Activated naive CD4-positive, alpha-beta T cell treated with Interleukin-2 at 50 U/mL for 16 hours (primary cell): ENCODE measurements at regions not wholly inside any gene's neighbourhood (a gene's known extent, or its start where the extent isn't known, plus 50 kb on each side); places are given as distances from the start of the nearest gene placed in this dataset.
"Not testable (repeated sequence)": the region's sequence is repeated elsewhere in the genome, so short reads cannot be mapped to it uniquely, and the experiment has no call there.

Experiments
- DNase-seq: peaks from one replicate; pipeline ENCODE4 v3.0.0-alpha.2; 2020

DNA sequence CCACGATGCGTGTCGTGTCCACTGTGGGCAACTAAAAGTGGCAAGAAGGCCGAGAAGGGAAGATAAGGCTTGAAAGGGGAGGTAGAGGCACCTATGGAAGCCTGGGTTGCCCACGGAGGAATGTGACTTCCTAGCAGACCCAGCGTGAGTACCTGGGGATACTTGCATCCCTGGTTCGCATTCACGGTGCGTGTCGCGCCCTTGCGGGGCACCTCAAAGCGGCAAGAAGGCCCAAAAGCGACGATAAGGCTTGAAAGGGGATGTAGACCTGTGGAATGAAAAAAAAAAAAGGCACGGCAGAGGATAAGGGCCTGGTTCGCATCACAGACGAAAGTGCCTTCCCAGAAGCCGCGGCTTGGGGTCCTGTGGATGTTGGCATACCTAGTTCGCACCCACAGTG is 282.9 kb downstream of the ALG10 start:
- DNase-seq = no peak

DNA sequence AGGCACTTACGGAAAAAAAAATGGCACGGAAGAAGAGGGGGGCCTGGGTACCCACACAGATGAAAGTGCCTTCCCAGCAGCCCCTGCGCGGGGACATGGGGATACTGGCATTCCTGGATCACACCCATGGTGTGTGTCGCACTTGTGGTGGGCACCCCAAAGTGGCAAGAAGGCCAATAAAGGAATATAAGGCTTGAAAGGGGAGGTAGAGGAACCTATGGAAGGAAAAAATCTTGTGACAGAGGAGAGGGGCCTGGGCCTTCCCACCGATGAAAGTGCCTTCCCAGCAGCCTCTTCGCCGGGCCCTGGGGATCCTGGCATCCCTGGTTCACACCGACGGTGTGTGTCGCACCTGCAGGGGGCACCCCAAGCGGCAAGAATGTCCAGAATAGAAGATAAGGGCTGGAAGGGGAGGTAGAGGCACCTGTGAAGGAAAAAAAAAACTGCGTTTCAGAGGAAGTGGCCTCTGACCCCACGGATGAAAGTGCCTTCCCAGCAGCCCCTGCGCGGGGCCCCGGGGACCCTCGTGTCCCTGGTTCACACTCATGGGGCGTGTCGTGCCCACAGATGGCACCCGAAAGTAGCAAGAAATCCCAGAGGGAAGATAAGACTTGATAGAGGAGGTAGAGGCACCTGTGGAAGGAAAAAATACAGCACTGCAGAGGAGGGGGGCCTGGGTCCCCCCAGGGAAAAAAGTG is 284.0 kb downstream of the ALG10 start:
- no peak for DNase-seq

DNA sequence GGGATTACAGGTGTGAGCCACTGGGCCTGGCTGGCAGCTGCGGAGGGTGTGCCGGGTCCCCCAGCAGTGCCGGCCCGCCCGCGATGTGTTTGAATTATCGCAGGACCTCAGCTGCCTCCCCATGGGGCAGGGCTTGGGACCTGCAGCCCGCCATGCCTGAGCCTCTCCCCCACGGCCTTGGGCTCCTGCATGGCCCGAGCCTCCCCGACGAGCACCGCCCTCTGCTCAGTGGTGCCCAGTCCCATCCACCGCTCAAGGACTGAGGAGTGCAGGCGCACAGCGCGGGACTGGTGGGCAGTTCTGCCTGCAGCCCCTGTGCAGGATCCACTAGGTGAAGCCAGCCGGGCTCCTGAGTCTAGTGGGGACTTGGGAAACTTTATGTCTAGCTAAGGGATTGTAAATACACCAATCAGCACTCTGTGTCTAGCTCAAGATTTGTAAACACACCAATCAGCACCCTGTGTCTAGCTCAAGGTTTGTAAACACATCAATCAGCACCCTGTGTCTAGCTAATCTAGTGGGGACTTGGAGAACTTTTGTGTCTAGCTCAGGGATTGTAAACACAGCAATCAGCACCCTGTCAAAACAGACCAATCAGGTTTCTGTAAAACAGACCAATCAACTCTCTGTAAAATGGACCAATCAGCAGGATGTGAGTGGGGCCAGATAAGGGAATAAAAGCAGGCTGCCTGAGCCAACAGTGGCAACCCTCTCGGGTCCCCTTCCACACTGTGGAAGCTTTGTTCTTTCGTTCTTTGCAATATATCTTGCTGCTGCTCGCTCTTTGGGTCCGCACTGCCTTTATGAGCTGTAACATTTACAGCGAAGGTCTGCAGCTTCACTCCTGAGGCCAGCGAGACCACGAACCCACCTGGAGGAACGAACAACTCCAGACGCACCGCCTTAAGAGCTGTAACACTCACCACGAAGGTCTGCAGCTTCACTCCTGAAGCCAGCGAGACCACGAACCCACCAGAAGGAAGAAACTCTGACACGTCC is 287.8 kb downstream of the ALG10 start:
- DNase-seq = not testable (repeated sequence)

DNA sequence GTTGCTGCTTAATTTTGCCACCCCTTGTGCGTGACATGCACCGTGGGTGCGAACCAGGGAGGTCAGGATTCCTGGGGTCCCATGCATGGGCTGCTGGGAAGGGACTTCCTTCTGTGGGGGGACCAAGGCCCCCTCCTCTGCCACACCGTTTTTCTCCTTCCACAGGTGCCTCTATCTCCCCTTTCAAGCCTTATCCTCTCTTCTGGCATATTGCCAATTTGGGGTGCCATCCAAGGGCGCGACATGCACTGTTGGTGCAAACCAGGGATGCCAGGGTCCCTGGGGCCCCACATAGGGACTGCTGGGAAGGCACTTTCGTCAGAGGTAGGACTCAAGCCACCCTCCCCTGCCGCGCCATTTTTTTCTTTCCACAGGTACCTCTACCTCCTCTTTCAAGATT is 289.0 kb downstream of the ALG10 start:
- no peak for DNase-seq

DNA sequence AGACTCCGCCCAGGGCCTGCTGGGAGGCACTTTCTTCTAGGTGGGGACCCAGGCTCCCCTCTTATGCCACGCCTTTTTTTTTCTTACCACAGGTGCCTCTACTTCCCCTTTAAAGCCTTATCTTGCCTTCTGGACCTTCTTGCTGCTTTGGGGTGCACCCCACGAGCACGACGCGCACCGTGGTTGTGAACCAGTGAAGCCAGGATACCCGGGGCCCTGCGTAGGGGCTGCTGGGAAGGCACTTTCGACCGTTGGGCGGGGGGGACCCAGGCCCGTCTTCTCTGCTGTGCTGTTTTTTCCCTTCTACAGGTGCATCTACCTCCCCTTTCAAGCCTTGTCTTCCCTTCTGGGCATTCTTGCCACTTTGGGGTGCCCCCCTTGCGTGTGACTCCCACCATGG is 305.4 kb downstream of the ALG10 start:
- DNase-seq = no peak

DNA sequence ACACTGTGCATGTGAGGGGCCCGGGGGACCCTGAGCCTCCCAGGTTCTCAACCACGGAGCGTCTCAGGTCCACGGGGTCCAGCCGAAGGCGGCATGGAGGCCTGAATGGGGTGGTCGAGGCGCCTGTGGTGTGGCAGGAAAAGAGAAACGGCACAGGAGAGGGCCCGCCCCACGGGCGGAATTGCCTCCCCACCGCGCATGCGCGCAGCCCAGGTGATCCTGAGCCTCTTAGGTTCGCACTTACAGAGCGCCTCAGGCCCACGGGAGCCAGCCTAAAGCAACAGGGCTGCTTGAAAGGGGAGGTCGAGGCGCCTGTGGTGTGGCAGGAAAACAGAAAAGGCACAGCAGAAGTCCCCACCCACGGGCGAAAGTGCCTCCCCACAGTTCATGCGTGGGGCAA is 311.0 kb downstream of the ALG10 start:
- DNase-seq = no peak

DNA sequence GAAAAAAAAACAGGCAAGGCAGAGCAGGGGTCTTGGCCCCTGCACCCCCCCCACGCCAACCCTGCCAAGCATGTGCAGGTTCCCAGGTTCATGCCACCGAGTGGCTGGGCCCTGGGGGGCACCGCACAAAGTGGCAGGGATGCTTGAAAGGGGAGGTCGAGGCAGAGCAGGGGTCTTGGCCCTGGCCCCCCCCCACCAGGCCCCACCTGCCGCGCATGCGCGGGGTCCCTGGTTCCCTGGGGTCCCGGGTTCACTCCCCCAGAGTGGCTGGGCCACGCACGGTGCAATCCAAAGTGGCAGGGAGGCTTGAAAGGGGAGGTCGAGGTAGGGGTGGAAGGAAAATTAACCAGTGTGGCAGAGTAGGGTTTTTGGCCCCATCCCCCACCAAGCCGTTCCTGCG is 312.2 kb downstream of the ALG10 start:
- DNase-seq = no peak

DNA sequence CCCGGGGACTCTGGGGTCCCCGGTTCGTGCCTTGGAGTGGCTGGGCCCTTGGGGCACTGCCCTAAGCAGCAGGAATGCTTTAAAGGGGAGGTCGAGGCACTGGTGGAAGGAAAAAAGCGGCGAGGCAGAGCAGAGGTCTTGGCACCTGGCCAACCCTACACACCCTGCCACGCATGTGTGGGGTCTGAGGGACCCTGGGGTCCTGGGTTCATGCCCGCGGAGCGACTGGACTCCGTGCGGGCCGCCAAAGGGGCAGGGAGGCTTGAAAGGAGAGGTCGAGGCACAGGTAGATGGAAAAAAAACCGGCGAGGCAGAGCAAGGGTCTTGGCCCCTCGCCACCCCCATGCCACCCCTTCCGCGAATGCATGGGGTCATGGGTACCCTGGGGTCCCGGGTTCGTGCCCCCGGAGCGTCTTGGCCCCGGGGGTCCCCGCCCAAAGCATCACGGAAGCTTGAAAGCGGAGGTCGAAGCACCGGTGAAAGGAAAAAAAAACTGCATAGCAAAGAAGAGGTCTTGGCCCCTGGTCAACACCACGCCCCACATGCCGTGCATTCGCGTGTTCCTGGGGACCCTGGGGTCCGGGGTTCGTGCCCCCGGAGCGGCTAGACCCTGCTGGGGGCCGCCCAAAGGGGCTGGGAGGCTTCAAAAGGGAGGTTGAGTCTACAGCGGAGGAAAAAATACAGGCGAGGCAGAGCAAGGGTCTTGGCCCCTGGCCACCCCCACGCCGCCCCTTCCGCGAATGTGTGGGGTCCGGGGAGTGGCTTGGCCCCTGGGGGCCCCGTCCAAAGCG is 312.9 kb downstream of the ALG10 start:
- DNase-seq = no peak

DNA sequence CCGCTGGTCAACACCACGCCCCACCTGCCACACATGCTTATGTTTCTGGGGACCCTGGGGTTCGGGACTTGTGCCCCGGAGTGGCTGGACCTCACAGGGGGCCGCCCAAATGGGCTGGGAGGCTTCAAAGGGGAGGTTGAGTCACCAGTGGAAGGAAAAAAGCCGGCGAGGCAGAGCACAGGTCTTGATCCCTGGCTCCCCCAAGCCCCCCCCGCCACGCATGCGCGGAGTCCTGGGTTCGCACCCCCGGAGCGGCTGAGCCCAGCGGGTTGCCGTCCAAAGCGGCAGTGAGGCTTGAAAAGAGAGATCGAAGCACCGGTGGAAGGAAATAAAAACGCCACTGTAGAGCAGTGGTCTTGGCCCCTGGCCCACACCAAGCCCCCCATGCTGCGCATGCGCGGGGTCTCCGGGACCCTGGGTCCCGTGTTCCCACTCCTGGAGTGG is 313.5 kb downstream of the ALG10 start:
- no peak for DNase-seq

DNA sequence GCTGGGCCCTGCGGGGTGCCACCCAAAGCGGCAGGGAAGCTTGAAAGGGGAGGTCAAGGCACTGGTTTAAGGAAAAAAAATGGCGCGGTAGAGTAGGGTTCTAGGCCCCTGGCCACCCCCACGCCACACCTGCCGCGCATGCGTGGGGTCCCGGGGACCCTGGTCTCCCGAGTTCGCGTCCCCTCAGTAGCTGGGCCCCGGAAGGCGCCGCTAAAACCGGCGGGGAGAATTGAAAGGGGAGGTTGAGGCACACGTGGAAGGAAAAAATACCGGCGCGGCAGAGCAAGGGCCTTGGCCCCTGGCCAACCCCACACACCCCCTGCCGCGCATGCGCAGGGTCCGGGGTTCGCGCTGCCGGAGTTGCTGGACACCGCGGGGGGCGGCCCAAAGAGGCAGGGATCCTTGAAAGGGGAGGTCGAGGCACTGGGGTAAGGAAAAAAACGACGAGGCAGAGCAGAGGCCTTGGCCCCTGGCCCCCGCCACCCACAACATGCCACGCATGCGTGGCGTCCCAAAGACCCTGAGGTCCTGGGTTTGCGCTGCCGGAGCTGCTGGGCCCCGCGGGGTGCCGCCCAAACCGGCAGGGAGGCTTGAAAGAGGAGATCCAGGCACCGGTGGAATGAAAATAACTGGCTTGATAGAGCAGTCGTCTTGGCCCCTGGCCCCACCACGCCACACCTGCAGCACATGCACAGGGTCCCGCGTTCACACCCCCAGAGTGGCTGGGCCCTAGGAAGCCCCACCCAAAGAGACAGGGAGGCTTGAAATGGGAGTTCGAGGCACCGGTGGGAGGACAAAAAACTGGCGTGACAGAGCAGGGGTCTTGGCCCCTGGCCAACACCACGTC is 314.5 kb downstream of the ALG10 start:
- DNase-seq = no peak

DNA sequence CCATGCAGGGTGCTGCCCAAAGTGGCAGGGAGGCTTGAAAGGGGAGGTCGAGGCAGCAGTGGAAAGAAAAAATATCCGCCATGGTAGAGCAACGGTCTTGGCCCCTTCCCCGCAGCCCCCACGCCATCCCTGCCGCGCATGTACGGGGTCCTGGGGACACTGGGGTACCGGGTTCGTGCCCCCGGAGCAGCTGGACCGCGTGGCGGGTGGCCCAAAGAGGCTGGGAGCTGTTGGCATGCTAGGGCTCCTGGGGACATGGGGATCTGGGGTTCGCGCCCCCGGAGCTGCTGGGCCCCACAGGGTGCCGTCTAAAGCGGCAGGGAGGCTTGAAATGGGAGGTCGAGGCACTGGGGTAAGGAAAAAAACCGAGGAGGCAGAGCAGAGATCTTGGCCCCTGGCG is 316.5 kb downstream of the ALG10 start:
- no peak for DNase-seq

DNA sequence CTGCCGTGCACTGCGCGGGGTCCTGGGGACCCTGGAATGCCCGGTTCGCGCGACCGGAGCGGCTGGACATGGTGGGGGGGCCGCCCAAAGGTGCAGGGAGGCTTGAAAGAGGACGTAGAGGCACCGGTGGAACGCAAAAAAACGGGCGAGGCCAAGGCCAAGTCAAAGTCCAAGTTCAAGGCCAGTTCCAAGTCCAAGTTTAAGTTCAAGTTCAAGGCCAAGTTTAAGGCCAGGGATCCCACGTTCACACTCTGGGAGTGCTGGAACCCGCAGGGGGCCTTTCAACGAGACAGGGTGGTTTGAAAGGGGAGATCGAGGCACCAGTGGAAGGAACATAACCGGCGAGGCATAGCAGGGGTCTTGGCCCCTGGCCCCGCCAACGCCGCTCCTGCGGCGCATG is 317.6 kb downstream of the ALG10 start:
- DNase-seq = no peak

DNA sequence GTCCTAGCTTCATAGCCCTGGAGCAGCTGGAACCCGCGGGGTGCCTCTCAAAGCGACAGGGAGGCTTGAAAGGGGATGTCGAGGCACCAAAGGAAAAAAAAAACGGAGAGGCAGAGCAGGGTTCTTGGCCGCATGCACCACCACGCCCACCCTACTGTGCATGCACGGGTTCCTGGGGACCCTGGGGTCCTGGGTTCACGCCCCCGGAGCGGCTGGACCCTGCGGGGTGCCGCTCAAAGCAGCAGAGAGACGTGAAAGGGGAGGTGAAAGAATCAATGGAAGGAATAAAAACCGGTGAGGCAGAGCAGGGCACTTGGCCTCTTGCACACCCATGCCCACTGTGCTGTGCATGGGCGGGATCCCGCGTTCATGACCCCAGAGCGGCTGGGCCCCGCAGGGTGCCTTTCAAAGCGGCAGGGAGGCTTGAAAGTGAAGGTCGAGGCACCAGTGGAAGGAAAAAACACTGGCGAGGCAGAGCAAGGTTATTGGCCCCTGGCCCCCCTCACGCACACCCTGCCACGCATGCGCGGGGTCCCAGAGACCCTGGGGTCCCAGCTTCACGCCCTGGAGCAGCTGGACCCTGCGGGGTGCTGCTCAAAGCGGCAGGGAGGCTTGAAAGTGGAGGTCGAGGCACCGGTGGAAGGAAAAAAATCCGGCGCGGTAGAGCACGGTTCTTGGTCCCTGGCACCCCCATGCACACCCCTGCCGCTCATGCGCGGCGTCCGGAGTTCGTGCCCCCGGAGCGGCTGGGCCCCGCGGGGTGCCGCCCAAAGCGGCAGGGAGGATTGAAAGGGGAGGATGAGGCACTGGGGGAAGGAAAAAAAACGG is 318.5 kb downstream of the ALG10 start:
- no peak for DNase-seq

DNA sequence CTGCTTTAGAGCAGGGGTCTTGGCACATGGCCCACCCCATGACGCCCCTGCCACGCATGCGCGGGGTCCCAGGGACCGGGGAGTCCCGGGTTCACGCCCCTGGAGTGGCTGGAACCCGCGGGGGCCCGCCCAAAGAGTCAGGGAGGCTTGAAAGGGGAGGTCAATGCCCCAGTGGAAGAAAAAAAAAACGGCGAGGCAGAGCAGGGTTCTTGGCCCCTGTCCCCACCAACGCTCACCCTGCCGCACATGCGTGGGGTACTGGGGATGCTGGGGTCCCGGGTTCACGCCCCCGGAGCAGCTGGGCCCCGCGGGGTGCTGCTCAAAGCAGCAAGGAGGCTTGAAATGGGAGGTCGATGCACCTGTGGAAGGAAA is 319.1 kb downstream of the ALG10 start:
- no peak for DNase-seq

DNA sequence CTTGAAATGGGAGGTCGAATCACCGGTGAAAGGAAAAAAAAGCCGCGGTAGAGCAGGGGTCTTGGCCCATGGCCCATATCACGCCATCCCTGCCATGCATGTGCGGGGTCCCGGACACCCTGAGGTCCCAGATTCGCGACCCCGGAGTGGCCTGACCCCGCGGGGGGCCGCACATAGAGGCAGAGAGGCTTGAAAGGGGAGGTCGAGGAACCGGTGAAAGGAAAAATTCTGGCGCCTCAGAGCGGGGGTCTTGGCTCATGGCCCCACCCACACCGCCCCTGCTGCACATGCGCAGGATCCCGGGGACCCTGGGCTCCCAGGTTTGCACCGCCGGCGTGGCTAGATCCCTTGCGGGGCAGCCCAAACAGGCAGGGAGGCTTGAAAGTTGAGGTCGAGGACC is 319.8 kb downstream of the ALG10 start:
- DNase-seq = no peak

DNA sequence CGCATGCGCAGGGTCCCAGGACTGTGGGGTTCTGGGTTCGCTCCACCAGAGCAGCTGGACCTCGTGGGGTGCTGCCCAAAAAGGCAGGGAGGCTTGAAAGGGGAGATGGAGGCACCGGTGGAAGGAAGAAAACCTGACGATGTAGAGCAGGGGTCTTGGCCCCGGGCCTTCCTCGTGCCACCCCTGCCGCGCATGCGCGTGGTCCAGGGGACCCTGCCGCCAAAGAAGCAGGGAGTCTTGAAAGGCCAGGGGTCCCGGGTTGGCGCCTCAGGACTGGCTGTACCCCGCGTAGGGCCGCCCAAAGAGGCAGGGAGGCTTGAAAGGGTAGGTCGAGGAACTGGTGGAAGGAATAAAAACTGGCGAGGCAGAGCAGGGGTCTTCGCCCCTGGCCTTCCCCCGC is 321.0 kb downstream of the ALG10 start:
- no peak for DNase-seq

DNA sequence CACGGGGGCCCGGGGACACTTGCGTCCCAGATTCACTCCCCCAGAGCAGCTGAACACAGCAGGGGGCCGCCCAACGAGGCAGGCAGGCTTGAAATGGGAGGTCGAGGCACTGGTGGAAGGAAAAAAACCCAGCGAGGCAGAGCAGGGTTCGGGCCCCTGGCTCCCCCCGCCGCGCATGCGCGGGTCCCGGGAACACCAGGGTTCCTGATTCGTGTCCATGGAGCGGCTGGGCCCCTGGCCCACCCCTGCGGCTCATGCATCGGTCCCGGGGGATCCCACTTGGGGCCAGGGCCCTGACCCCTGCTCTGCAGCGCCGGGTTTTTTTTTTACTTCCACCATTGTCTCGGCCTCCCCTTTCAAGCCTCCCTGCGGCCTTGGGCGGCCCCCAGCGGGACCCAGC is 321.5 kb downstream of the ALG10 start:
- no peak for DNase-seq

DNA sequence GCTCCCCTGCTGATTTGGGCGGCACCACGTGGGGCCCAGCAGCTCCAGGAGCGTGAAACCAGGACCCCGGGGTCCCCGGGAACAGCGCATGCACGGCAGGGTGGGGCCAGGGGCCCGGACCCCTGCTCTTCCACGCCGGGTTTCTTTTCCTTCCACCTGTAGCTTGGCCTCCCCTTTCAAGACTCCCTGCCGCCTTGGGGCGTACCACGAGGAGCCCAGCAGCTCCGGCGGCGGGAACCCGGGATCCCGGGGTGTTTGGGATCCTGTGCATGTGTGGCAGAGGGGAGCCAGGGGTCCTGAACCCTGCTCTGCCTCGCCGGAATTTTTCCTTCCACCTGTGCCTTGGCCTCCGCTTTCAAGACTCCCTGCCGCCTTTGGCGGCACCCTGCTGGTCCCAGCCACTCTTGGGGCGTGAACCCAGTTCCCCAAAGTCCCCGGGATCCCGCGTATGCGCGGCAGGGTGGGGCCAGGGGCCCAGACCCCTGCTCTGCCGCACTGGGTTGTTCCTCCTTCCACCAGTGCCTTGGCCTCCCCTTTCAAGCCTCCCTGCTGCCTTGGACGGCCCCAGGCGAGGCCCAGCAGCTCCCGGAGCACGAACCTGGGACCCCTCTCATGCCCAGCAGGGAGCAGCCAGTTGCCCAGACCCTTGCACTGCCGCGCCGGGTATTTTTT is 322.7 kb downstream of the ALG10 start:
- no peak for DNase-seq

DNA sequence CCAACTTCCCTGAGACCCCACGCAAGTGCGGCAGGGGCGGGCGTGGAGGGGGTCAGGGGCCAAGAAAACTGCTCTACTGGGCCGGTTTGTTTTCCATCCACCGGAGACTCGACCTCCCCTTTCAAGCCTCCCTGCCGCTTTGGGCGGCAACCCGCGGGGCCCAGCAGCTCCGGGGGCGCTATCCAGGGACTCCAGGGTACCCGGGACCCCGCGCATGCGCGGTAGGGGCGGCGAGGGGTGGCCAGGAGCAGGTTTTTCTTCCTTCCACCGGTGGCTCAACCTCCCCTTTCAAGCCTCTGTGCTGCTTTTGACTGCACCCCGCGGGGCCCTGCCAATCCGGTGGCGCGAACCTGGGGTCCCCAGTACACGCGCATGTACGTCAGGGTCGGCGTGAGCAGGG is 323.5 kb downstream of the ALG10 start:
- DNase-seq = no peak

DNA sequence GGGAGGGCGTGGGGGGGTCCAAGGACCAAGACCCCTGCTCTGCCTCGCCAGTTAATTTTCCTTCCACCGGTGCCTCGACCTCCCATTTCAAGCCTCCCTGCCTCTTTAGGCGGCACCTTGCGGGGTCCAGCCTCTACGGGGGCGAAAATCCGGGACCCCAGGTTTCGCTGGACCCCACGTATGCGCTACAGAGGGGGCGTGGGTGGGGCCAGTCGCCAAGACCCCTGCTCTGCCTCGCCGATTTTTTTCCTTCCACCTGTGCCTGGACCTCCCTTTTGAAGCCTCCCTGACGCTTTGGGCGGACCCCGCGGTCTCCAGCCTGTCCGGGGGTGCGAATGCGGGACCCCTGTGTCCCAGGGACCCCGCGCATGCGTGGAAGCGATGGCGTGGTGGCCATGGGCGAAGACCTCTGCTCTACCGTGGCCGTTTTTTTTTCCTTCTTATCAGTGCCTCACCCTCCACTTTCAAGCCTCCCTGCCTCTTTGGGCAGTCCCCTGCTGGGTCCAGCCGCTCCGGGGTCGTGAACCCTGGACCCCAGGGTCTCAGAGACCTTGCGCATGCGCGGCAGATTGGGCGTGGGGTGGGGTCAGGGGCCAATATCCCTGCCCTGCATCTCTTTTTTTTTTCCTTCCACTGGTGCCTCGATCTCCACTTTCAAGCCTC is 324.2 kb downstream of the ALG10 start:
- no peak for DNase-seq
